ENCODE measurements at regions not wholly inside any gene's neighbourhood (a gene's known extent, or its start where the extent isn't known, plus 50 kb on each side); places are given as distances from the start of the nearest gene placed in this dataset.

GRCh38 chr18:55641486-55641885 lies 53.5 kb upstream of the TCF4 start:
- H3K36me3 ChIP-seq (ENCODE audit: control insufficient read depth, insufficient read depth, low read length): no peaks in the 10 kb centered on the region
- H3K4me1 ChIP-seq (ENCODE audit: control insufficient read depth, insufficient read depth, low read length): no peaks in the 10 kb centered on the region
- no peaks in the 10 kb centered on the region for H3K9me3 ChIP-seq (ENCODE audit: control insufficient read depth, insufficient read depth, low read length)
- no peaks in the 10 kb centered on the region for H3K27me3 ChIP-seq (ENCODE audit: control insufficient read depth, insufficient read depth, low read length)
- no peak overlapping the region for H3K4me3 ChIP-seq (ENCODE audit: low read depth, low read length)
- no peak overlapping the region for H3K9ac ChIP-seq (ENCODE audit: low read depth, low read length)
